ENCODE measurements at regions not wholly inside any gene's neighbourhood (a gene's known extent, or its start where the extent isn't known, plus 50 kb on each side); places are given as distances from the start of the nearest gene placed in this dataset.
A peak's percentile ranks its signal among the peaks of the same experiment; 100 is the strongest.

GRCh38 chr2:217650716-217651360, 352.0 kb downstream of the TNS1 start:
- peak; percentile 93 for DNase-seq

DNA sequence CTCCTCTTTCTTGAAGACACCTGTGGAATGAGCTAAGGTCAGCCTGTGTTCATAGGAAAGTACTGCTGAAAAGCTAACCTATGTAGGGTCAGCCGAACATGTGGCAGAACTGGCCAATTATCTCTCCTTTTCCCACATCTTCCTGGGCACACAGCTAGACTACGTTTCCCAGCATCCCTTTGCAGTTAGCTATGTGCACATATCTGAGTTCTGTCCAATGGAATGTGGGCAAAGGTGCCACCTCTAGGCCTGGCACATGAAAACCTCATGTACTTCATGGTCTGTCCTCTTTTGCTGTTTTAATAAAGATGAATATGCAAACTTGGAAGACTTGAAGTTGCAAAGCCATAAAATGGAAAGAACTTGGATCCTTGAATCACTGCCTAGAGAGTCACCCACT, 352.6 kb downstream of the TNS1 start:
- peak; percentile 69 for DNase-seq

GRCh38 chr2:217647925-217648324, 354.9 kb downstream of the TNS1 start:
- no peak for DNase-seq

- DNase-seq, result no peak
These were observed 355.6 kb downstream of the TNS1 start for GRCh38 chr2:217647226-217647625.

DNA sequence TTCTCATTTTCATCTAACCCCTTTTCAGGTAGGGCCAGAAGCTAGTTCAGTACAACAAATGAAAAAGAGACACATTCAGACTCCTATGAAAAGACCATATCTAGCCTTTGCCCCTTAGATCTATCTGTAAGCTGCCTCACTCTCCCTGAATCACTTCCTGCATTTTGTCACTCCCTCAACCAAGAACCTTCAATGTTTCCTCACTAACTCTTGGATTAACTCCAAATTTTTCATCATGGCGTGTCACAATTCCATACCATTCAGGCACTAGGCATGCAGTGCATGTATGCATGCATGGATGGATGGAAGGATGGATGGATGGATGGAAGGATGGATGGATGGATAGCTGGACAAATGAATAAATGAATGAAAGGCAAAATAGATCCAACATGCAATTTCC, 356.9 kb downstream of the TNS1 start:
- DNase-seq, result no peak

DNA sequence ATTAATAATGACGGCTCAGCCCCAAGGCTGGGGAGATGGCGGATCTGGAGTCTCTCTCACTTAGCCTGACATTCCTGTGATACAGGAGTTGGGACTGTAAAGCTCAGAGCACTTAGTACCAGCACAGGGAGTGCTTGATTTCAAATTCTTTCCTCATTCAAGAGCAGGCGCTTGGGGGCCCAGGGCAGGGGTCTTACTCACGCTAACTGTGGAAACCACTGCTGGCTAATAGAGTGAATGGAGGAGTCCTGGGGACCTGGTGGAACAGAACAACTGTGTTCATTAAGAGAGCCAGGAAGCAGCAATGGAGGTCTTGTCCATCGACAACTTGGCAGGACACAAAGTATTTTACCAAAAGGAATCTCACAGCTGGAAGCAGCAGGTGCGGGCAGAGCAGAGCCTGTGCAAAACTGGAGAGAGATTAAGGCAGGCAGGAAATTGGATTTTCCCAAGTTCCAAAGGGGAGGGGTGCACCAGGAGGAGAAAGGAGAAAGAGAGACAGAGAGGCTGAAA, 358.9 kb downstream of the TNS1 start:
- peak; percentile 97 for DNase-seq

GRCh38 chr2:217642944-217643343, 359.9 kb downstream of the TNS1 start:
- no peak for DNase-seq

DNA sequence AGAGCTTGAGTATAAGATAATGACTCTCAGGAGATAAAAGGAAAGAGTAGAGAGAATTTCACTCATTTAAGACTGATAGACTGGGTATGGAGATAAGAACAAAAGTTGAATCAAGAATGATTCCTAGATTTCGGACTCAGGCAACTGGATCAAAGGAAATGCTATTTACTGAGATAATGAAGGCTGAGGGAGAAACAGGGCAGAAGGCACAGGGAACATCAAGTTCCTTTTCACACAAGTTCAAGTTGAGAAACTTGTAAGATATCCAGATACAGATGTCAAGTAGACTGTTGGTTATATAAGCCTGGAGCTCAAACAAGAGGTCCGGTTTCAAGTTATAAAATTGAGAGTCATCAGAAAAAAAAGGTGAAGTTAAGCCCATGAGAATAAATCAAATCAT, 360.8 kb downstream of the TNS1 start:
- no peak for DNase-seq

DNA sequence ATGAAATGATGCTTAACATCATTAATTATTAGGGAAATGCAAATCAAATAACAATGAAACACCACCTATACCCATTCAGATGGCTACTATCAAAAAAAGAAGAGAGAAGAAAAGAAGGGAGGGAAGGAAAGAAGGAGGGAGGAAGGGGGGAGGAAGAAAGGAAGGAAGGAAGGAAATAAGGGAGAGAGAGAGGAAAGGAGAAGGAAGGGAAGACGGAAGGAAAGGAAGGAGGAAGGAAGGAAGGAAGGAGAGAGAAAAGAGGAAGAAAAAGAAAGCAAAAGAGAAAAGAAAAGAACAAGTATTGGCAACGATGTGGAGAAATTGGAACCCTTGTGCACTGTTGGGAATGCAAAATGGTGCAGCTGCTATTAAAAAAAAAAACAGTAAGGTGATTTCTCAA, 363.3 kb downstream of the TNS1 start:
- no peak for DNase-seq

DNA sequence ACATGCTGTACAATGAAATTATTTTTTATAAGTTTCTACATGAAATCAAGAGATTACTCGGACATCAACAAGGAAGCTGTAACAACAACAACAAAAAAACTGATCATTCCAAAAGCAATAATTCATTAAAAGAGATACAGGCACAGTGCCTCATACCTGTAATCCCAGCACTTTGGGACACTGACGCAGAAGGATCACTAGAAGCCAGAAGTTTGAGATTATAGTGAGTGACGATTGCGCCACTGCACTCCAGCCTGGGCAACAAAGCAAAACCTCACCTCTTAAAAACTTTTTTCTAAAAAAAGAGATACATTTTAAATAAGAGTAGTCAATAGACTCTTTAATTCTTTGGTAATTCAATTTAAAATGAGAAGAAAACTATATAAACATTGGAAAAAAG, 364.3 kb downstream of the TNS1 start:
- DNase-seq, result no peak

DNA sequence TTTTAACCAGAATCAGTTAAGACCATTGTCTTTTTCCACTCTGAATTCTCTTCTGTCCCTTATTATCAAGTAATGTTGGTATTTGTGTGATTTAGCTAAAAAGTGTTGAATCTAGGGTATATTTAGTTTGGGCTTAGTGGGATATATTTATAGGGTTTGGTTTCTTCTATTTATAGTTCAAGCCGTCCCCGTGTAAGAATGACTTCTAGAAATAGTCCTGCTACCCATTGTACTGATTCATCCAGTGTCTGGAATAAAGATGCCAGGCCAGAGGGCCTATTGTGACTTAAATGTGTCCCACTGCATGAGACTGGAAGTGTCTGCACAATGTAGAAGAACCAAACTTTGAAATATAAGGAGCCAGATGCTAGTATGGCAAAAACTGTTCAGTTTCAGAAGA, 364.8 kb downstream of the TNS1 start:
- DNase-seq, result no peak

GRCh38 chr2:217636991-217637561, 365.7 kb downstream of the TNS1 start:
- DNase-seq, result peak; percentile 90

- DNase-seq, result no peak
These were observed 366.2 kb downstream of the TNS1 start for GRCh38 chr2:217636578-217636977.

GRCh38 chr2:217634871-217635270, 367.9 kb downstream of the TNS1 start:
- DNase-seq, result no peak

DNA sequence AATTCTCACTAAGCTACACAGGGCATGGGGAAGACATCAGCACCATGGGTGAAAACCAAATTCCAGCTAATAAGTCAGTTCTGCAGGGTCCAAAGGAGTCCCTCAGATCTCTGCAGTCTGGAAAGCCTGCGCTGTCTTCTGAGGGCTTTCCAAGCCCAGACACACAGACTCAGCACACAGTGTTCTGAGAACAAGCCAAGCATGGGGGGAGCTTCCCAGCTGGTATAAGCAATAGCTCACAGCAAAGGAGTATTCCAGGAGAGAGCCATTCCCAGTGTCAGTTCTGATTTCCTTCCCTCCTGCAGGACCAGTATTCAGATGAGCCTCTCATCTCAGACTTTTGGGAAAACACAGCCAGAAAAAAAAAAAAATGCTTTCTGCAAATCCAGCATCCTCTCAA, 370.8 kb downstream of the TNS1 start:
- DNase-seq, result no peak

GRCh38 chr2:217631115-217631514, 371.7 kb downstream of the TNS1 start:
- peak; percentile 16 for DNase-seq

- no peak for DNase-seq
These were observed 373.4 kb downstream of the TNS1 start for GRCh38 chr2:217629347-217629746.

DNA sequence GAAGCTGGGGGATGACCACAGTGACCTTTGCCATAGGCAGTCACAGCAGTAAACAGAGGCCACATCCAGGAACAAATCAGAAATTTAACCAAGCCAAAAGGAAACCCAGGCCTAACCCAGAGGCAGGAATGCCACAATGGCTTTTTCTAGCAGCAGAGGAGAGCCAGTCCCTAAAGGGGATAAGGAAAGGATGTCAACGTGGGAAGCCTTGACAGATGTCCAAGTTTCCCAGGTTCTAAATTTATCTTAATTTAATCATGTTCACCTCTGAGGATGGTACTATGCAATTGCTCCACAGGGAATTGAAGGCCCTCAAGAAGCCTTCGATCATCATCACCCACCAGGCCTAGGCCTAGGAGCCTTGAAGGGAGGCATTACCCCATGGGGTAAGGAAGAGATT, 374.7 kb downstream of the TNS1 start:
- DNase-seq, result peak; percentile 17

DNA sequence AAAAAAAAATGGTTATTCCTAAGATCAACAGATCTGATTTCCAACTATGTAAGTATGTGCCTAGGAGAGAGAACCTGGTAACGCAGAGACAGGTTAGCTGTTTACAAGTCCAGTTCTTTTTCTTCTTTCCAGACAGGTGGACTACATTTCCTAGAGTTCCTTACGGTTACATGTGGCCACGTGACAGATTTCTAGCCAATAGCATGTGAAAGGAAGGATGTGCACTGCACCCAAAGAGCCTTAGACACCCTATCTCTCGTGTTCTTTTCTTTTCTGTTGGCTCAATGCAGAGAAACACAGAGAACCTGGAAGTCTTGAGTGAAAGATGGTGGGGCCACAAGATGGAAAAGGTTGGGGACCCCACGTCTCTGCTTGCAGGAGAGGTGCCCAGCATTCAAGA, 375.9 kb downstream of the TNS1 start:
- no peak for DNase-seq

DNA sequence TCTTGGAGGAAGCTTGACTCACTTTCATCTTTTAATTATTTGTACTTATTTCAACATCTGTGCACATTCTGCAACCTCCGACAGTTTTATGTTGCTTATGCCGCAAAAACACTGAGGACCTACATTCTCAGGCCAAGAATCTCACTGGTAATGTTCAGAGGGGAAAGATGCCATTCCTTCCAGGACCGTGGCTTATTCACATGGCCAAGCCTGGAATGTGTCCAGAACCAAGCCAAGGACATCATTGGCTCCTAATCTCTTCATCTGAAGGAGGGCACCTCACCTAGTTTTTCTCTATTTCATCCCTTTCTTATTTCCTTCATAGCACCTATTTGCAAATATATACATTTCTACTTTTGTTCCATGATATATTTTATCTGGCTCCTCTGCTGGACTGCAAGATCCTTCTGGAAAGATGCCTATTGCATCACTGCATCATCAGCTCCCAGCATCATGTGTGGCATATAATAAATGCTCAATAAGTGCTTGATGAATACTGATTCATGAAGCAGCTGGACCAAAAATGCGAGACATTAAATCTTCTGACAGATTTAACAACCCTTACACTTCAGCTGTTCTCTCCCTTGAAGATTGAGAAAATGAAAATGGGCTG, 377.1 kb downstream of the TNS1 start:
- no peak for DNase-seq

DNA sequence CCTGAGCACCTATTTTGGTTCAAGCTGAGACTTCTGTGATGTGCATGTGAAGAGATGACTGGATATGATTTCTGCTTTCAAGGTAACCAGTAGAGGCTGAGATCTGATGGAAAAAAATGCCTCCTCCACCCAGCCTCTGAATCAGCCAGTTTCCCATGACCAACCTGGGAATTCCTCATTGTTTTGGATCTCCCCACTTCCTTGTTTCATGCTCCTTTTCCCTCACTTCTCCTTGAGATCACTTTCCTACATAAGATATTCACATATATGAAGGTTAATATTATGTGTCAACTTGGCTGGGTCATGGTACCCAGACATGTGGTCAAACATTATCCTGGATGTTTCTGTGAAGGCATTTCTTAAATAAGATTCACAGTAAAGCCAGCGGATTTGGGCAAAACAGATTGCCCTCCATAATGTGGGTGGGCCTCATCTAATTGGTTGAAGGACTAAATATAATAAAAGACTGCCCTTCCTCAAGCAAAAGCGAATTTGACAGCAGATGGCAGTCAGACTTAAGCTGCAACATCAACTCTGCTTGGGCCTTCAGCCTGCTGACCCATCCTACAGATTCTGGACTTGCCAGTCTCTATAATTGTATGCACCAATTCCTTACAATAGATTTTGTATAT, 379.4 kb downstream of the TNS1 start:
- DNase-seq, result peak; percentile 50

- peak; percentile 98 for DNase-seq
These were observed 380.4 kb downstream of the TNS1 start for GRCh38 chr2:217622205-217623060.

DNA sequence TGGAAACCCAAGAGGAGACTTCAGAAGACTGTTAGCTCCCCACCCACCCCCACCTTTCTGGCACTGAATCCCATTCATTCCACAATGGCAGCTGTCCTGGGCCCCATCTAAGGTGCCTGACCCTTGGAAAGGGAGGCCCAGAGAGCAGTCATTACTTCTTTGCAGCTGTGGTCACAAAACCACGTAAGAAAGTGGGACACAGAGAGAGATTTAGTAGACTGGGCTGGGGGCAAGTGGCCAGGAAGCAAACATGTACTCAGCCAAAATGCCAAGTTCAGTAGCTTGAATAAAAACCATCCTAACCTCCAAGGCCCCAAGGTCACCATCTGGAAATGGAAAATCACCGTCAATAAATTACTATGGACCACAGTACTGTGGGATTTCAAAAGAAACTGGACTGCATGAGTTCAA, 381.4 kb downstream of the TNS1 start:
- DNase-seq, result no peak

Data from NCI-H82 (cell line).